ENCODE measurements at regions not wholly inside any gene's neighbourhood (a gene's known extent, or its start where the extent isn't known, plus 50 kb on each side); places are given as distances from the start of the nearest gene placed in this dataset.
"Not testable (repeated sequence)": the region's sequence is repeated elsewhere in the genome, so short reads cannot be mapped to it uniquely, and the experiment has no call there.

- no peak for DNase-seq (ENCODE audit: low spot score)
- FAIRE-seq = no peak
Observed at GRCh38 chr11:23455321-23455891, 595.1 kb upstream of the CCDC179 start.

GRCh38 chr11:23457641-23458040 is 597.4 kb upstream of the CCDC179 start:
- DNase-seq (ENCODE audit: low spot score) (no peak), FAIRE-seq (no peak)

GRCh38 chr11:23471878-23472277 is 611.6 kb upstream of the CCDC179 start:
- FAIRE-seq (no peak), DNase-seq (ENCODE audit: low spot score) (no peak)

GRCh38 chr11:23473782-23474181 is 613.5 kb upstream of the CCDC179 start:
- FAIRE-seq (no peak), DNase-seq (ENCODE audit: low spot score) (no peak)

GRCh38 chr11:23480736-23481135 is 620.5 kb upstream of the CCDC179 start:
- DNase-seq (ENCODE audit: low spot score) (no peak), FAIRE-seq (no peak)

- DNase-seq (ENCODE audit: low spot score); FAIRE-seq: not testable (repeated sequence)
Observed at GRCh38 chr11:23484146-23484545, 623.9 kb upstream of the CCDC179 start.

- not testable (repeated sequence) for DNase-seq (ENCODE audit: low spot score); FAIRE-seq
Observed at GRCh38 chr11:23484618-23485017, 624.3 kb upstream of the CCDC179 start.

GRCh38 chr11:23490557-23491235 is 630.4 kb upstream of the CCDC179 start:
- FAIRE-seq (no peak), DNase-seq (ENCODE audit: low spot score) (no peak)

- FAIRE-seq (no peak), DNase-seq (ENCODE audit: low spot score) (no peak)
Observed at GRCh38 chr11:23494981-23495380, 634.7 kb upstream of the CCDC179 start.

- DNase-seq (ENCODE audit: low spot score) (no peak), FAIRE-seq (no peak)
Observed at GRCh38 chr11:23496340-23496739, 636.1 kb upstream of the CCDC179 start.

GRCh38 chr11:23497040-23497439 is 636.8 kb upstream of the CCDC179 start:
- DNase-seq (ENCODE audit: low spot score) (no peak), FAIRE-seq (no peak)

GRCh38 chr11:23502389-23502788 is 642.1 kb upstream of the CCDC179 start:
- FAIRE-seq (no peak), DNase-seq (ENCODE audit: low spot score) (no peak)

GRCh38 chr11:23502826-23503225 is 642.6 kb upstream of the CCDC179 start:
- FAIRE-seq (no peak), DNase-seq (ENCODE audit: low spot score) (no peak)

GRCh38 chr11:23509023-23509422 is 648.7 kb upstream of the CCDC179 start:
- peak; percentile 45 for DNase-seq (ENCODE audit: low spot score)
- FAIRE-seq = no peak

GRCh38 chr11:23509821-23510220 is 649.5 kb upstream of the CCDC179 start:
- FAIRE-seq (no peak), DNase-seq (ENCODE audit: low spot score) (no peak)

- no peak for DNase-seq (ENCODE audit: low spot score)
- no peak for FAIRE-seq
Observed at GRCh38 chr11:23519194-23519593, 658.9 kb upstream of the CCDC179 start.

GRCh38 chr11:23520226-23520960 is 660.1 kb upstream of the CCDC179 start:
- no peak for DNase-seq (ENCODE audit: low spot score)
- no peak for FAIRE-seq

- DNase-seq (ENCODE audit: low spot score) (no peak), FAIRE-seq (no peak)
Observed at GRCh38 chr11:23536907-23537306, 676.6 kb upstream of the CCDC179 start.

GRCh38 chr11:23539556-23539955 is 679.3 kb upstream of the CCDC179 start:
- FAIRE-seq (no peak), DNase-seq (ENCODE audit: low spot score) (no peak)

- no peak for FAIRE-seq
- no peak for DNase-seq (ENCODE audit: low spot score)
Observed at GRCh38 chr11:23540101-23540561, 679.9 kb upstream of the CCDC179 start.

- FAIRE-seq (no peak), DNase-seq (ENCODE audit: low spot score) (no peak)
Observed at GRCh38 chr11:23542189-23542588, 681.9 kb upstream of the CCDC179 start.

GRCh38 chr11:23542816-23543215 is 682.5 kb upstream of the CCDC179 start:
- no peak for FAIRE-seq
- no peak for DNase-seq (ENCODE audit: low spot score)

Measured in RCC 7860 (cell line).